H1 (cell line): ENCODE measurements at regions not wholly inside any gene's neighbourhood (a gene's known extent, or its start where the extent isn't known, plus 50 kb on each side); places are given as distances from the start of the nearest gene placed in this dataset.

Experiments used
- CEBPB ChIP-seq: IDR thresholded peaks from 2 replicates; pipeline ENCODE4 v1.6.1; 2012; ENCODE audit warnings: low read depth, low read length
- HDAC2 ChIP-seq, 2 experiments: fragments of 300-600 bp in 1 of 2; sonication (generic) in 1 of 2; IDR thresholded peaks; 2 replicates each; pipeline ENCODE4 v1.6.1; 2011 to 2012; ENCODE audit warnings: low read depth in 2 of 2, low read length in 2 of 2, mild to moderate bottlenecking in 2 of 2, moderate library complexity in 2 of 2, borderline replicate concordance in 1 of 2, inconsistent platforms in 1 of 2
- SIN3A ChIP-seq, 2 experiments: IDR thresholded peaks in 1 of 2; conservative IDR thresholded peaks in 1 of 2; 2 replicates each; pipeline ENCODE4 v1.6.1; 2011 to 2012; ENCODE audit warnings: low read length in 2 of 2, improper control_type of control experiment in 1 of 2, low read depth in 1 of 2, mild to moderate bottlenecking in 1 of 2
- ZNF274 ChIP-seq: IDR thresholded peaks from 2 replicates; pipeline ENCODE4 v1.7.0; 2012; ENCODE audit warnings: low read length, borderline replicate concordance; ENCODE audit errors: extremely low read depth
- TF ChIP-seq, protein P1 (sequence below): fragments of 300-600 bp; sonication (generic); IDR thresholded peaks from 2 replicates; pipeline ENCODE4 v1.7.1; 2012; ENCODE audit warnings: low read length, moderate library complexity, mild to moderate bottlenecking, inconsistent platforms; ENCODE audit not compliant: insufficient replicate concordance

DNA sequence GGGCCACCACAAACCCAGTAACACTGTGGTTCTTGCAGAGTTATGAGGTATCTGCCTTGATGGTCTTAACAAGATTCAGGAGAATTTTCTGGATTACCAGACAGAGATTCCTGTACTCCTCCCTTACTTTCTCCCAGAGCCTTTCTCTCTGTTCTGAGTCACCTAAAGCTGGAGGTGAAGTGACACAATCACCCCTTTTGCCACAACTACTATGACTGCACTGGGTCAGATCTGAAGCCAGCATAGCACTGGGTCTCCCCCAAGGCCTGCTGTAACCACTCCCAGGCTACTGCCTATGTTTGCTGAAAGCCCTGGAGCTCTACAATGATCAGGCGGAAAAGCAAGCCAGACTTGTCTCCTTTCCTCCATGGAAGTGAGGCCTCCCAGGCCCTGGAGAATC, 156.7 kb upstream of the NEGR1 start (continued):
- TF ChIP-seq, protein P1, sequence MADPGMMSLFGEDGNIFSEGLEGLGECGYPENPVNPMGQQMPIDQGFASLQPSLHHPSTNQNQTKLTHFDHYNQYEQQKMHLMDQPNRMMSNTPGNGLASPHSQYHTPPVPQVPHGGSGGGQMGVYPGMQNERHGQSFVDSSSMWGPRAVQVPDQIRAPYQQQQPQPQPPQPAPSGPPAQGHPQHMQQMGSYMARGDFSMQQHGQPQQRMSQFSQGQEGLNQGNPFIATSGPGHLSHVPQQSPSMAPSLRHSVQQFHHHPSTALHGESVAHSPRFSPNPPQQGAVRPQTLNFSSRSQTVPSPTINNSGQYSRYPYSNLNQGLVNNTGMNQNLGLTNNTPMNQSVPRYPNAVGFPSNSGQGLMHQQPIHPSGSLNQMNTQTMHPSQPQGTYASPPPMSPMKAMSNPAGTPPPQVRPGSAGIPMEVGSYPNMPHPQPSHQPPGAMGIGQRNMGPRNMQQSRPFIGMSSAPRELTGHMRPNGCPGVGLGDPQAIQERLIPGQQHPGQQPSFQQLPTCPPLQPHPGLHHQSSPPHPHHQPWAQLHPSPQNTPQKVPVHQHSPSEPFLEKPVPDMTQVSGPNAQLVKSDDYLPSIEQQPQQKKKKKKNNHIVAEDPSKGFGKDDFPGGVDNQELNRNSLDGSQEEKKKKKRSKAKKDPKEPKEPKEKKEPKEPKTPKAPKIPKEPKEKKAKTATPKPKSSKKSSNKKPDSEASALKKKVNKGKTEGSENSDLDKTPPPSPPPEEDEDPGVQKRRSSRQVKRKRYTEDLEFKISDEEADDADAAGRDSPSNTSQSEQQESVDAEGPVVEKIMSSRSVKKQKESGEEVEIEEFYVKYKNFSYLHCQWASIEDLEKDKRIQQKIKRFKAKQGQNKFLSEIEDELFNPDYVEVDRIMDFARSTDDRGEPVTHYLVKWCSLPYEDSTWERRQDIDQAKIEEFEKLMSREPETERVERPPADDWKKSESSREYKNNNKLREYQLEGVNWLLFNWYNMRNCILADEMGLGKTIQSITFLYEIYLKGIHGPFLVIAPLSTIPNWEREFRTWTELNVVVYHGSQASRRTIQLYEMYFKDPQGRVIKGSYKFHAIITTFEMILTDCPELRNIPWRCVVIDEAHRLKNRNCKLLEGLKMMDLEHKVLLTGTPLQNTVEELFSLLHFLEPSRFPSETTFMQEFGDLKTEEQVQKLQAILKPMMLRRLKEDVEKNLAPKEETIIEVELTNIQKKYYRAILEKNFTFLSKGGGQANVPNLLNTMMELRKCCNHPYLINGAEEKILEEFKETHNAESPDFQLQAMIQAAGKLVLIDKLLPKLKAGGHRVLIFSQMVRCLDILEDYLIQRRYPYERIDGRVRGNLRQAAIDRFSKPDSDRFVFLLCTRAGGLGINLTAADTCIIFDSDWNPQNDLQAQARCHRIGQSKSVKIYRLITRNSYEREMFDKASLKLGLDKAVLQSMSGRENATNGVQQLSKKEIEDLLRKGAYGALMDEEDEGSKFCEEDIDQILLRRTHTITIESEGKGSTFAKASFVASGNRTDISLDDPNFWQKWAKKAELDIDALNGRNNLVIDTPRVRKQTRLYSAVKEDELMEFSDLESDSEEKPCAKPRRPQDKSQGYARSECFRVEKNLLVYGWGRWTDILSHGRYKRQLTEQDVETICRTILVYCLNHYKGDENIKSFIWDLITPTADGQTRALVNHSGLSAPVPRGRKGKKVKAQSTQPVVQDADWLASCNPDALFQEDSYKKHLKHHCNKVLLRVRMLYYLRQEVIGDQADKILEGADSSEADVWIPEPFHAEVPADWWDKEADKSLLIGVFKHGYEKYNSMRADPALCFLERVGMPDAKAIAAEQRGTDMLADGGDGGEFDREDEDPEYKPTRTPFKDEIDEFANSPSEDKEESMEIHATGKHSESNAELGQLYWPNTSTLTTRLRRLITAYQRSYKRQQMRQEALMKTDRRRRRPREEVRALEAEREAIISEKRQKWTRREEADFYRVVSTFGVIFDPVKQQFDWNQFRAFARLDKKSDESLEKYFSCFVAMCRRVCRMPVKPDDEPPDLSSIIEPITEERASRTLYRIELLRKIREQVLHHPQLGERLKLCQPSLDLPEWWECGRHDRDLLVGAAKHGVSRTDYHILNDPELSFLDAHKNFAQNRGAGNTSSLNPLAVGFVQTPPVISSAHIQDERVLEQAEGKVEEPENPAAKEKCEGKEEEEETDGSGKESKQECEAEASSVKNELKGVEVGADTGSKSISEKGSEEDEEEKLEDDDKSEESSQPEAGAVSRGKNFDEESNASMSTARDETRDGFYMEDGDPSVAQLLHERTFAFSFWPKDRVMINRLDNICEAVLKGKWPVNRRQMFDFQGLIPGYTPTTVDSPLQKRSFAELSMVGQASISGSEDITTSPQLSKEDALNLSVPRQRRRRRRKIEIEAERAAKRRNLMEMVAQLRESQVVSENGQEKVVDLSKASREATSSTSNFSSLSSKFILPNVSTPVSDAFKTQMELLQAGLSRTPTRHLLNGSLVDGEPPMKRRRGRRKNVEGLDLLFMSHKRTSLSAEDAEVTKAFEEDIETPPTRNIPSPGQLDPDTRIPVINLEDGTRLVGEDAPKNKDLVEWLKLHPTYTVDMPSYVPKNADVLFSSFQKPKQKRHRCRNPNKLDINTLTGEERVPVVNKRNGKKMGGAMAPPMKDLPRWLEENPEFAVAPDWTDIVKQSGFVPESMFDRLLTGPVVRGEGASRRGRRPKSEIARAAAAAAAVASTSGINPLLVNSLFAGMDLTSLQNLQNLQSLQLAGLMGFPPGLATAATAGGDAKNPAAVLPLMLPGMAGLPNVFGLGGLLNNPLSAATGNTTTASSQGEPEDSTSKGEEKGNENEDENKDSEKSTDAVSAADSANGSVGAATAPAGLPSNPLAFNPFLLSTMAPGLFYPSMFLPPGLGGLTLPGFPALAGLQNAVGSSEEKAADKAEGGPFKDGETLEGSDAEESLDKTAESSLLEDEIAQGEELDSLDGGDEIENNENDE: no peak
- TF ChIP-seq CEBPB (no peak), ZNF274 (no peak), HDAC2 (IDR thresholded peaks at IDR 0.05; ENCODE audit: borderline replicate concordance in 1 of 2, low read depth in 2 of 2, low read length in 2 of 2) (no peak), SIN3A (conservative IDR thresholded peaks at IDR 0.05 in 1 of 2, IDR thresholded peaks at IDR 0.05 in 1 of 2; ENCODE audit: low read depth in 1 of 2, low read length in 2 of 2) (no peak)
